Stimulated activated memory B cell treated with anti-CD40 and anti-IgM and Interleukin-4, amounts not matched to agents 10 μg/mL and 1 μg/mL and 100 μg/mL, for 72 hours (primary cell): ENCODE measurements at regions not wholly inside any gene's neighbourhood (a gene's known extent, or its start where the extent isn't known, plus 50 kb on each side); places are given as distances from the start of the nearest gene placed in this dataset.

Experiments
- ATAC-seq: fragments of 150-1000 bp; cut with Tn5 transposase; 2 replicates; pipeline ENCODE4 v1.10.0; 2021
- H3K27ac Mint-ChIP-seq: one replicate; pipeline ENCODE4 v1.8.0; 2022; ENCODE audit warnings: mild to moderate bottlenecking, mixed read lengths
- H3K27me3 Mint-ChIP-seq: one replicate; pipeline ENCODE4 v1.8.0; 2022; ENCODE audit warnings: mixed read lengths
- H3K36me3 Mint-ChIP-seq: one replicate; pipeline ENCODE4 v1.8.0; 2022; ENCODE audit warnings: mixed read lengths
- H3K4me1 Mint-ChIP-seq: one replicate; pipeline ENCODE4 v1.8.0; 2022; ENCODE audit warnings: mixed read lengths
- H3K4me3 Mint-ChIP-seq: one replicate; pipeline ENCODE4 v1.8.0; 2022; ENCODE audit warnings: mild to moderate bottlenecking, moderate library complexity, mixed read lengths
- H3K9me3 Mint-ChIP-seq: one replicate; pipeline ENCODE4 v1.8.0; 2022; ENCODE audit warnings: mixed read lengths

GRCh38 chr14:51561141-51561540 lies 90.6 kb upstream of the FRMD6 start:
- Mint-ChIP-seq H3K4me3 (no peak overlapping the region), H3K36me3 (no peaks in the 10 kb centered on the region), H3K4me1 (no peaks in the 10 kb centered on the region), H3K27me3 (no peaks in the 10 kb centered on the region), H3K27ac (no peak overlapping the region), H3K9me3 (no peaks in the 10 kb centered on the region)
- no peak for ATAC-seq

- Mint-ChIP-seq H3K36me3 (no peaks in the 10 kb centered on the region), H3K9me3 (no peaks in the 10 kb centered on the region), H3K27me3 (no peaks in the 10 kb centered on the region), H3K4me1 (no peaks in the 10 kb centered on the region), H3K4me3 (no peak overlapping the region), H3K27ac (no peak overlapping the region)
- ATAC-seq: no peak
Measured at GRCh38 chr14:51562816-51563215, 88.9 kb upstream of the FRMD6 start.

- no peaks in the 10 kb centered on the region for H3K36me3 Mint-ChIP-seq
- H3K27ac Mint-ChIP-seq: no peak overlapping the region
- no peaks in the 10 kb centered on the region for H3K4me1 Mint-ChIP-seq
- H3K4me3 Mint-ChIP-seq: no peak overlapping the region
- no peaks in the 10 kb centered on the region for H3K27me3 Mint-ChIP-seq
- ATAC-seq: no peak
- no peaks in the 10 kb centered on the region for H3K9me3 Mint-ChIP-seq
Measured at GRCh38 chr14:51563560-51563959, 88.2 kb upstream of the FRMD6 start.

- no peak for ATAC-seq
- H3K27ac Mint-ChIP-seq: no peak overlapping the region
- no peaks in the 10 kb centered on the region for H3K4me1 Mint-ChIP-seq
- H3K27me3 Mint-ChIP-seq: no peaks in the 10 kb centered on the region
- H3K36me3 Mint-ChIP-seq: no peaks in the 10 kb centered on the region
- H3K4me3 Mint-ChIP-seq: no peak overlapping the region
- H3K9me3 Mint-ChIP-seq: no peaks in the 10 kb centered on the region
Measured at GRCh38 chr14:51564460-51564859, 87.2 kb upstream of the FRMD6 start.

GRCh38 chr14:51564986-51565604 lies 86.6 kb upstream of the FRMD6 start:
- ATAC-seq: no peak
- no peak overlapping the region for H3K27ac Mint-ChIP-seq
- no peaks in the 10 kb centered on the region for H3K36me3 Mint-ChIP-seq
- no peaks in the 10 kb centered on the region for H3K9me3 Mint-ChIP-seq
- no peaks in the 10 kb centered on the region for H3K27me3 Mint-ChIP-seq
- H3K4me1 Mint-ChIP-seq: no peaks in the 10 kb centered on the region
- no peak overlapping the region for H3K4me3 Mint-ChIP-seq

- no peak for ATAC-seq
- H3K4me1 Mint-ChIP-seq: no peaks in the 10 kb centered on the region
Measured at GRCh38 chr14:51566831-51567582, 84.7 kb upstream of the FRMD6 start.

GRCh38 chr14:51568366-51568765 lies 83.3 kb upstream of the FRMD6 start:
- no peaks in the 10 kb centered on the region for H3K36me3 Mint-ChIP-seq
- no peak overlapping the region for H3K27ac Mint-ChIP-seq
- H3K27me3 Mint-ChIP-seq: peaks cover 15% of the 10 kb centered on the region
- no peak for ATAC-seq
- H3K4me3 Mint-ChIP-seq: no peak overlapping the region
- no peaks in the 10 kb centered on the region for H3K4me1 Mint-ChIP-seq
- H3K9me3 Mint-ChIP-seq: no peaks in the 10 kb centered on the region

More at GRCh38 chr14:51566831-51567582, 84.7 kb upstream of the FRMD6 start:
- no peak overlapping the region for H3K27ac Mint-ChIP-seq
- H3K4me3 Mint-ChIP-seq: no peak overlapping the region
- H3K36me3 Mint-ChIP-seq: no peaks in the 10 kb centered on the region
- H3K27me3 Mint-ChIP-seq: peaks cover 2% of the 10 kb centered on the region
- no peaks in the 10 kb centered on the region for H3K9me3 Mint-ChIP-seq

GRCh38 chr14:51573607-51574006 lies 78.1 kb upstream of the FRMD6 start:
- H3K9me3 Mint-ChIP-seq: no peaks in the 10 kb centered on the region
- peaks cover 42% of the 10 kb centered on the region for H3K27me3 Mint-ChIP-seq
- ATAC-seq: no peak
- no peaks in the 10 kb centered on the region for H3K36me3 Mint-ChIP-seq
- H3K4me3 Mint-ChIP-seq: no peak overlapping the region
- H3K4me1 Mint-ChIP-seq: no peaks in the 10 kb centered on the region
- no peak overlapping the region for H3K27ac Mint-ChIP-seq

- Mint-ChIP-seq H3K27ac (no peak overlapping the region), H3K4me3 (no peak overlapping the region), H3K36me3 (no peaks in the 10 kb centered on the region), H3K9me3 (no peaks in the 10 kb centered on the region), H3K27me3 (peaks cover 46% of the 10 kb centered on the region), H3K4me1 (no peaks in the 10 kb centered on the region)
- no peak for ATAC-seq
Measured at GRCh38 chr14:51574009-51574408, 77.7 kb upstream of the FRMD6 start.

GRCh38 chr14:51575349-51576116 lies 76.2 kb upstream of the FRMD6 start:
- ATAC-seq: no peak
- Mint-ChIP-seq H3K4me3 (no peak overlapping the region), H3K36me3 (no peaks in the 10 kb centered on the region), H3K27ac (no peak overlapping the region), H3K27me3 (peaks cover 46% of the 10 kb centered on the region), H3K4me1 (no peaks in the 10 kb centered on the region), H3K9me3 (no peaks in the 10 kb centered on the region)

GRCh38 chr14:51576117-51576430 lies 75.6 kb upstream of the FRMD6 start:
- no peak overlapping the region for H3K27ac Mint-ChIP-seq
- no peak for ATAC-seq
- H3K27me3 Mint-ChIP-seq: peaks cover 46% of the 10 kb centered on the region

GRCh38 chr14:51576879-51577278 lies 74.8 kb upstream of the FRMD6 start:
- Mint-ChIP-seq H3K36me3 (no peaks in the 10 kb centered on the region), H3K9me3 (no peaks in the 10 kb centered on the region), H3K4me1 (no peaks in the 10 kb centered on the region), H3K4me3 (no peak overlapping the region), H3K27ac (no peak overlapping the region), H3K27me3 (peaks cover 46% of the 10 kb centered on the region)
- ATAC-seq: no peak

More at GRCh38 chr14:51576117-51576430, 75.6 kb upstream of the FRMD6 start:
- Mint-ChIP-seq H3K9me3 (no peaks in the 10 kb centered on the region), H3K4me3 (no peak overlapping the region), H3K4me1 (no peaks in the 10 kb centered on the region), H3K36me3 (no peaks in the 10 kb centered on the region)

GRCh38 chr14:51578853-51579252 lies 72.9 kb upstream of the FRMD6 start:
- Mint-ChIP-seq H3K27ac (no peak overlapping the region), H3K27me3 (peaks cover 30% of the 10 kb centered on the region), H3K4me1 (no peaks in the 10 kb centered on the region), H3K9me3 (no peaks in the 10 kb centered on the region), H3K36me3 (no peaks in the 10 kb centered on the region), H3K4me3 (no peak overlapping the region)
- no peak for ATAC-seq

- Mint-ChIP-seq H3K36me3 (no peaks in the 10 kb centered on the region), H3K9me3 (no peaks in the 10 kb centered on the region), H3K4me3 (no peak overlapping the region), H3K4me1 (no peaks in the 10 kb centered on the region), H3K27me3 (peaks cover 23% of the 10 kb centered on the region), H3K27ac (no peak overlapping the region)
- ATAC-seq: no peak
Measured at GRCh38 chr14:51581017-51581881, 70.5 kb upstream of the FRMD6 start.

GRCh38 chr14:51582437-51582836 lies 69.3 kb upstream of the FRMD6 start:
- no peak for ATAC-seq
- Mint-ChIP-seq H3K4me1 (no peaks in the 10 kb centered on the region), H3K9me3 (no peaks in the 10 kb centered on the region), H3K36me3 (no peaks in the 10 kb centered on the region), H3K4me3 (no peak overlapping the region), H3K27me3 (peaks cover 19% of the 10 kb centered on the region), H3K27ac (no peak overlapping the region)
